Caki2 (cell line): ENCODE measurements at regions not wholly inside any gene's neighbourhood (a gene's known extent, or its start where the extent isn't known, plus 50 kb on each side); places are given as distances from the start of the nearest gene placed in this dataset.

ENCODE experiments used
- DNase-seq: peaks from one replicate; pipeline ENCODE4 v3.0.0-alpha.2; 2015; ENCODE audit warnings: low read depth
- in situ Hi-C: cut with HindIII; loops from 2 replicates; pipeline ENCODE4 v1.10.0; 2016; ENCODE audit warnings: low sequenced_read_pairs, low pct_unique_long_range_greater_than_20kb, mixed read lengths

GRCh38 chr2:156689939-156690338 is 253.8 kb downstream of the GPD2 start:
- no peak for DNase-seq
- in situ Hi-C loops, result no loop called here

GRCh38 chr2:156691014-156691413 is 254.8 kb downstream of the GPD2 start:
- DNase-seq, result no peak
- in situ Hi-C loops, result no loop called here

GRCh38 chr2:156695020-156695419 is 258.8 kb downstream of the GPD2 start:
- DNase-seq, result no peak
- in situ Hi-C loops, result no loop called here

GRCh38 chr2:156695595-156695994 is 259.4 kb downstream of the GPD2 start:
- in situ Hi-C loops, result no loop called here
- DNase-seq, result no peak

- DNase-seq, result no peak
- in situ Hi-C loops, result no loop called here
These were observed 261.7 kb downstream of the GPD2 start for GRCh38 chr2:156697906-156698305.

GRCh38 chr2:156700681-156701080 is 264.5 kb downstream of the GPD2 start:
- DNase-seq, result no peak

GRCh38 chr2:156702541-156702940 is 266.4 kb downstream of the GPD2 start:
- DNase-seq, result no peak
- in situ Hi-C loops, result no loop called here

More at GRCh38 chr2:156700681-156701080, 264.5 kb downstream of the GPD2 start:
- in situ Hi-C loops, result no loop called here

- no peak for DNase-seq
- in situ Hi-C loops, result no loop called here
These were observed 267.5 kb downstream of the GPD2 start for GRCh38 chr2:156703642-156704041.

- in situ Hi-C loops, result no loop called here
These were observed 268.0 kb downstream of the GPD2 start for GRCh38 chr2:156704132-156704531.

GRCh38 chr2:156704617-156705016 is 268.4 kb downstream of the GPD2 start:
- in situ Hi-C loops, result no loop called here
- no peak for DNase-seq

More at GRCh38 chr2:156704132-156704531, 268.0 kb downstream of the GPD2 start:
- no peak for DNase-seq

GRCh38 chr2:156706576-156706975 is 270.4 kb downstream of the GPD2 start:
- DNase-seq, result no peak

GRCh38 chr2:156708051-156708450 is 271.9 kb downstream of the GPD2 start:
- no peak for DNase-seq
- in situ Hi-C loops, result no loop called here

More at GRCh38 chr2:156706576-156706975, 270.4 kb downstream of the GPD2 start:
- in situ Hi-C loops, result no loop called here

- no peak for DNase-seq
- in situ Hi-C loops, result no loop called here
These were observed 272.9 kb downstream of the GPD2 start for GRCh38 chr2:156709091-156709490.

- in situ Hi-C loops, result no loop called here
- DNase-seq, result no peak
These were observed 282.9 kb downstream of the GPD2 start for GRCh38 chr2:156719036-156719435.

GRCh38 chr2:156727867-156728266 is 291.7 kb downstream of the GPD2 start:
- DNase-seq, result no peak
- in situ Hi-C loops, result no loop called here

GRCh38 chr2:156728328-156728727 is 292.1 kb downstream of the GPD2 start:
- in situ Hi-C loops, result no loop called here
- no peak for DNase-seq

GRCh38 chr2:156731506-156731905 is 295.3 kb downstream of the GPD2 start:
- no peak for DNase-seq
- in situ Hi-C loops, result no loop called here

- in situ Hi-C loops, result no loop called here
- no peak for DNase-seq
These were observed 300.8 kb downstream of the GPD2 start for GRCh38 chr2:156736950-156737349.

- in situ Hi-C loops, result no loop called here
- no peak for DNase-seq
These were observed 303.1 kb downstream of the GPD2 start for GRCh38 chr2:156739301-156739700.

- DNase-seq, result no peak
- in situ Hi-C loops, result no loop called here
These were observed 309.4 kb downstream of the GPD2 start for GRCh38 chr2:156745619-156746018.

GRCh38 chr2:156748221-156748620 is 312.0 kb downstream of the GPD2 start:
- no peak for DNase-seq
- in situ Hi-C loops, result no loop called here
